SU-DHL-6 (cell line): ENCODE measurements at regions not wholly inside any gene's neighbourhood (a gene's known extent, or its start where the extent isn't known, plus 50 kb on each side); places are given as distances from the start of the nearest gene placed in this dataset.

ENCODE experiments used
- H2AFZ ChIP-seq: fragments of 200-600 bp; sonication (generic); 2 replicates; pipeline ENCODE4 v1.6.1; 2014; ENCODE audit warnings: low read depth, mild to moderate bottlenecking, moderate library complexity, mixed read lengths, antibody characterized with exemption, low read length; ENCODE audit not compliant: severe bottlenecking
- H3F3A ChIP-seq: fragments of 200-600 bp; shearing (Covaris generic); 2 replicates; pipeline ENCODE4 v1.6.0; 2016; ENCODE audit warnings: antibody characterized with exemption, mild to moderate bottlenecking; ENCODE audit not compliant: insufficient read depth
- H3K27ac ChIP-seq: fragments of 200-600 bp; sonication (generic); 2 replicates; pipeline ENCODE4 v1.5.1; 2016; ENCODE audit warnings: low read depth, mild to moderate bottlenecking, low read length, moderate library complexity, mixed read lengths
- H3K27me3 ChIP-seq: fragments of 200-600 bp; sonication (generic), shearing (Covaris generic); 2 replicates; pipeline ENCODE4 v1.6.0; 2014; ENCODE audit warnings: mild to moderate bottlenecking, low read length
- H3K36me3 ChIP-seq: fragments of 200-600 bp; sonication (generic); 2 replicates; pipeline ENCODE4 v1.6.1; 2014; ENCODE audit warnings: mild to moderate bottlenecking, low read length, mixed read lengths
- H3K4me2 ChIP-seq: fragments of 300-600, 200-600 bp; shearing (Covaris generic), sonication (generic); 2 replicates; pipeline ENCODE4 v1.6.0; 2014; ENCODE audit warnings: low read length, low read depth, mild to moderate bottlenecking; ENCODE audit not compliant: poor library complexity, severe bottlenecking
- H3K4me3 ChIP-seq: fragments of 200-600 bp; sonication (generic); 2 replicates; pipeline ENCODE4 v1.5.1; 2014; ENCODE audit warnings: antibody characterized with exemption, low read length, mild to moderate bottlenecking, mixed read lengths; ENCODE audit not compliant: insufficient read depth, poor library complexity, severe bottlenecking
- H3K79me2 ChIP-seq: fragments of 200-600 bp; sonication (generic); 2 replicates; pipeline ENCODE4 v1.6.1; 2014; ENCODE audit warnings: mild to moderate bottlenecking, low read length, moderate library complexity; ENCODE audit not compliant: insufficient read depth
- H3K9ac ChIP-seq: fragments of 200-600 bp; sonication (generic); 2 replicates; pipeline ENCODE4 v1.7.0; 2014; ENCODE audit warnings: mild to moderate bottlenecking, low read length
- H3K9me2 ChIP-seq: fragments of 200-600 bp; sonication (generic); replicated peaks from 2 replicates; pipeline ENCODE4 v1.6.1; 2014; ENCODE audit warnings: low read length; ENCODE audit not compliant: insufficient read depth
- H3K9me3 ChIP-seq: fragments of 200-600 bp; sonication (generic); 2 replicates; pipeline ENCODE4 v1.6.1; 2014; ENCODE audit warnings: low read length, mixed read lengths; ENCODE audit not compliant: insufficient read depth
- H4K20me1 ChIP-seq: fragments of 200-600 bp; sonication (generic); 2 replicates; pipeline ENCODE4 v1.6.1; 2014; ENCODE audit warnings: low read depth, mild to moderate bottlenecking, antibody characterized with exemption, low read length, moderate library complexity, mixed read lengths
- EZH2phosphoT487 ChIP-seq: fragments of 200-600 bp; sonication (generic), shearing (Covaris generic); conservative IDR thresholded peaks from 2 replicates; pipeline ENCODE4 v1.6.1; 2018; ENCODE audit warnings: mild to moderate bottlenecking, antibody characterized with exemption, low read length, moderate library complexity, mixed read lengths
- TF ChIP-seq, protein P1 (sequence below): fragments of 200-600 bp; sonication (generic); IDR thresholded peaks from one replicate; pipeline ENCODE4 v1.5.1; 2017; ENCODE audit warnings: antibody characterized with exemption, mild to moderate bottlenecking, low read length, moderate library complexity; ENCODE audit not compliant: insufficient read depth, poor library complexity, severe bottlenecking

DNA sequence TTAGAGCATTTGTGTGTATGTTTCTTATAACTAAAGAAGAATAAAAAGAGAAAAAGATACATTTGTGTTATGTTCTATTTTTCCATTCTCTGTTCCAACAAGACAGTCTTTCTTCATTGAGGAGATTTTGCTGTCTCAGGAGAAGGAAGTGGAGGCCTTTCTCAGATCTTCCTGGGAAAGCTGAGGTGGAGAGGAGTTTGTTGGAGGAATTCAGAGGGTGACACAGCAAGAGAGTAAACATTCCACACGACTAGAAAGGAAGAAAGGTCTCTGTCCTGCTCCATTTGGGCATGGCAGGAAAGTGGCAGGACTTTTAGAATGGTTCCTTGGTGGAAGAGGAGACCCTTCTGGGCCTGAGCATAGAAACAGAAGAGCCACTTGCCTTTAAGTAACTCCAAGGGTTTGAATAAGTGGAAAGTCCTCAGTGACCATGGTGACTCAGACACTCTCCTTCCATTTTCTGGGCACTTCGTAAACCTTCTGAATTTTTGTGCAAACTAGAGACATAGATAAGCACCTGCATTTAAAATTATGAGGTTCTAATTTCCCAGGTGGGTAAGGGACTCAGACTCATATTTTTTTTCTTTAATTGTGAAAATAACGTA lies 52.3 kb upstream of the COL5A2 start:
- Histone ChIP-seq H3F3A (no peaks in the 10 kb centered on the region), H3K27me3 (no peaks in the 10 kb centered on the region), H3K27ac (no peak overlapping the region), H2AFZ (no peak overlapping the region), H3K36me3 (no peaks in the 10 kb centered on the region), H3K79me2 (no peaks in the 10 kb centered on the region), H3K4me2 (no peak overlapping the region), H3K9me2 (no peaks in the 10 kb centered on the region), H3K4me3 (no peak overlapping the region), H3K9me3 (no peaks in the 10 kb centered on the region), H4K20me1 (no peaks in the 10 kb centered on the region), H3K9ac (no peak overlapping the region)
- TF ChIP-seq EZH2phosphoT487: no peak
- TF ChIP-seq, protein P1, sequence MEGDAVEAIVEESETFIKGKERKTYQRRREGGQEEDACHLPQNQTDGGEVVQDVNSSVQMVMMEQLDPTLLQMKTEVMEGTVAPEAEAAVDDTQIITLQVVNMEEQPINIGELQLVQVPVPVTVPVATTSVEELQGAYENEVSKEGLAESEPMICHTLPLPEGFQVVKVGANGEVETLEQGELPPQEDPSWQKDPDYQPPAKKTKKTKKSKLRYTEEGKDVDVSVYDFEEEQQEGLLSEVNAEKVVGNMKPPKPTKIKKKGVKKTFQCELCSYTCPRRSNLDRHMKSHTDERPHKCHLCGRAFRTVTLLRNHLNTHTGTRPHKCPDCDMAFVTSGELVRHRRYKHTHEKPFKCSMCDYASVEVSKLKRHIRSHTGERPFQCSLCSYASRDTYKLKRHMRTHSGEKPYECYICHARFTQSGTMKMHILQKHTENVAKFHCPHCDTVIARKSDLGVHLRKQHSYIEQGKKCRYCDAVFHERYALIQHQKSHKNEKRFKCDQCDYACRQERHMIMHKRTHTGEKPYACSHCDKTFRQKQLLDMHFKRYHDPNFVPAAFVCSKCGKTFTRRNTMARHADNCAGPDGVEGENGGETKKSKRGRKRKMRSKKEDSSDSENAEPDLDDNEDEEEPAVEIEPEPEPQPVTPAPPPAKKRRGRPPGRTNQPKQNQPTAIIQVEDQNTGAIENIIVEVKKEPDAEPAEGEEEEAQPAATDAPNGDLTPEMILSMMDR: no peak

DNA sequence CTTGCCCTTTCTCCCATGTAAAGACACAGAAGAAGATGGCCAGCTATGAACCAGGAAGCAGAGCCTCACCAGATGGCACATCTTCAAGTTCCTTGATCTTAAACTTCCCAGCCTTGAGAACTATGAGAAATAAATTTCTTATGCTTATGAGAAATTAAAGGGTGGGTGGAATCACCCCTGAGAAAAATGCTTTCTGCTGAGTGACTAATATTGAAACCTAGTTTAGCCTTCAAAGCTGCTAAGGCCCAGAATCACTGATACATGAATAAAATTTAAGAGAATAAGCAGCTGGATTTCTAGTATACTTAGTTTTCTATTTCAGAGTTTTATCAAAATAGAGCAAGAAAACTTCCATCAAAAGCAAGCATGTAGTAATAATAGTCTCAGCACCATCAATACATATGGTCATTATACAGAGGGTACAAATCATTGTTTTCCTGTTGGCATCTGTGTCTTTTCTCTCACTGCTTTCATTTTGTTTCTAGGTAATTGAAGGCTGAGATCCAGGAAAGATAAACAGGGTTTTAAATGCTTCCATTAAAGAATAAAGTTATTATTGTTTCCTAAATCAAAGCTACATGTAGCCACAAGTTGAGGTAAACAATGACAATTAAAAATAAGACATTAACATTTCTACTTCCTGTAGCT lies 53.3 kb upstream of the COL5A2 start:
- no peak overlapping the region for H3K4me2 ChIP-seq
- no peaks in the 10 kb centered on the region for H3K79me2 ChIP-seq
- no peak for TF ChIP-seq EZH2phosphoT487
- TF ChIP-seq, protein P1: no peak
- H3K4me3 ChIP-seq: no peak overlapping the region
- no peaks in the 10 kb centered on the region for H3K9me2 ChIP-seq
- no peaks in the 10 kb centered on the region for H4K20me1 ChIP-seq
- no peaks in the 10 kb centered on the region for H3K27me3 ChIP-seq
- no peak overlapping the region for H2AFZ ChIP-seq
- H3K9me3 ChIP-seq: no peaks in the 10 kb centered on the region
- H3K9ac ChIP-seq: no peak overlapping the region
- H3K36me3 ChIP-seq: no peaks in the 10 kb centered on the region
- no peak overlapping the region for H3K27ac ChIP-seq
- H3F3A ChIP-seq: no peaks in the 10 kb centered on the region

DNA sequence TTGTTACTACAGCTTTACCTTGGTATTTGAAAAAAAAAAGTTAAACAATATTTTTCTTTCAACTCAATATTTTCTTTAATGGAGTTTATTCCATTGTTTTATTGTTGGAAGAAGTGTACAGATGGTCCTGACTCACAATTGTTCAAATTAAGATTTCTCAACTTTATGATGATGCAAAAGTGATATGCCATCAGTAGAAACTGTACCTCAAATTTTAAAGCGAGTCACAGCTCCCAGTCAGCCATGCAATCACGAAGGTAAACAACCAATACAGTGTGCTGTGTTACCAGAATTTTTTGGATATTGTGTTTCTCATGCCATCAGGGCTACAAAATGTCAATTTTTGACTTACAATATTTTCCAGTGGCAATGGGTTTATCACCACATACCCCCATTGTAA lies 54.0 kb upstream of the COL5A2 start:
- Histone ChIP-seq H3K9me3 (no peaks in the 10 kb centered on the region), H4K20me1 (no peaks in the 10 kb centered on the region), H3K4me3 (no peak overlapping the region), H3K36me3 (no peaks in the 10 kb centered on the region), H2AFZ (no peak overlapping the region), H3K9me2 (no peaks in the 10 kb centered on the region), H3K27me3 (no peaks in the 10 kb centered on the region), H3K9ac (no peak overlapping the region), H3K79me2 (no peaks in the 10 kb centered on the region), H3F3A (no peaks in the 10 kb centered on the region), H3K4me2 (no peak overlapping the region), H3K27ac (no peak overlapping the region)
- no peak for TF ChIP-seq EZH2phosphoT487

DNA sequence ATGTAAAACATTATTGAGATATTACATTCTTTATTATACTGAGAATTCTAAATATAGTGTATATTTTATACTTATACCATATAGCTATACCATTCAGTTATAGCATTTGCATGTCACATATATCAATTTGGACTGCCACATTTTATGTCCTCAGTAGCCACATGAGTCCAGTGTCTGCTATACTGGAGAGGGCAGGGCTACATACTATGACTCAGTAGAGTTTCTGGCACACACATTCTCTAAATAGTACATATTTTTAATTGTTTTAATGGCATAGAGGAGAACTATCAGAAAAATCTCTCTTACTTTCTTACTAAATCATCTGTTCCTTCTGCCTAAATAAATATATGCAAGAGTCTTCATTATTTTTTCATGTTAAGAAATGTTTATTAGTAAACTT lies 55.4 kb upstream of the COL5A2 start:
- no peaks in the 10 kb centered on the region for H3K9me3 ChIP-seq
- H3K9ac ChIP-seq: no peak overlapping the region
- H3F3A ChIP-seq: no peaks in the 10 kb centered on the region
- no peaks in the 10 kb centered on the region for H3K27me3 ChIP-seq
- no peak overlapping the region for H3K4me2 ChIP-seq
- H3K9me2 ChIP-seq: no peaks in the 10 kb centered on the region
- H2AFZ ChIP-seq: no peak overlapping the region
- H3K36me3 ChIP-seq: no peaks in the 10 kb centered on the region
- no peak overlapping the region for H3K27ac ChIP-seq
- H4K20me1 ChIP-seq: no peaks in the 10 kb centered on the region
- TF ChIP-seq EZH2phosphoT487: no peak
- TF ChIP-seq, protein P1: no peak
- H3K79me2 ChIP-seq: no peaks in the 10 kb centered on the region
- H3K4me3 ChIP-seq: no peak overlapping the region
